ENCODE measurements at regions not wholly inside any gene's neighbourhood (a gene's known extent, or its start where the extent isn't known, plus 50 kb on each side); places are given as distances from the start of the nearest gene placed in this dataset.

- DNase-seq (ENCODE audit: low read depth) = no peak
Measured at GRCh38 chr14:87050421-87050820, 942.6 kb downstream of the GALC start.

GRCh38 chr14:87049950-87050349 is 943.0 kb downstream of the GALC start:
- DNase-seq (ENCODE audit: low read depth) = peak; percentile 40

- DNase-seq (ENCODE audit: low read depth) = no peak
Measured at GRCh38 chr14:87046960-87047359, 946.0 kb downstream of the GALC start.

- DNase-seq (ENCODE audit: low read depth) = no peak
Measured at GRCh38 chr14:87045956-87046355, 947.0 kb downstream of the GALC start.

GRCh38 chr14:87045246-87045645 is 947.7 kb downstream of the GALC start:
- no peak for DNase-seq (ENCODE audit: low read depth)

- peak; percentile 53 for DNase-seq (ENCODE audit: low read depth)
Measured at GRCh38 chr14:87044807-87045206, 948.2 kb downstream of the GALC start.

GRCh38 chr14:87043667-87044200 is 949.2 kb downstream of the GALC start:
- DNase-seq (ENCODE audit: low read depth) = no peak

- no peak for DNase-seq (ENCODE audit: low read depth)
Measured at GRCh38 chr14:87042354-87042753, 950.6 kb downstream of the GALC start.

- DNase-seq (ENCODE audit: low read depth) = no peak
Measured at GRCh38 chr14:87041290-87042020, 951.5 kb downstream of the GALC start.

- no peak for DNase-seq (ENCODE audit: low read depth)
Measured at GRCh38 chr14:87034680-87035079, 958.3 kb downstream of the GALC start.

- DNase-seq (ENCODE audit: low read depth) = no peak
Measured at GRCh38 chr14:87030197-87030596, 962.8 kb downstream of the GALC start.

GRCh38 chr14:87020106-87020505 is 972.9 kb downstream of the GALC start:
- DNase-seq (ENCODE audit: low read depth) = peak; percentile 67

GRCh38 chr14:87018294-87018693 is 974.7 kb downstream of the GALC start:
- peak; percentile 23 for DNase-seq (ENCODE audit: low read depth)

GRCh38 chr14:87017335-87017734 is 975.6 kb downstream of the GALC start:
- no peak for DNase-seq (ENCODE audit: low read depth)

GRCh38 chr14:87014856-87015255 is 978.1 kb downstream of the GALC start:
- peak; percentile 12 for DNase-seq (ENCODE audit: low read depth)

- DNase-seq (ENCODE audit: low read depth) = no peak
Measured at GRCh38 chr14:87013583-87013982, 979.4 kb downstream of the GALC start.

- no peak for DNase-seq (ENCODE audit: low read depth)
Measured at GRCh38 chr14:87008965-87009364, 984.0 kb downstream of the GALC start.

- no peak for DNase-seq (ENCODE audit: low read depth)
Measured at GRCh38 chr14:87005280-87005679, 987.7 kb downstream of the GALC start.

GRCh38 chr14:87002776-87003175 is 990.2 kb downstream of the GALC start:
- DNase-seq (ENCODE audit: low read depth) = peak; percentile 30

- no peak for DNase-seq (ENCODE audit: low read depth)
Measured at GRCh38 chr14:87001333-87001732, 991.6 kb downstream of the GALC start.

GRCh38 chr14:87000081-87000480 is 992.9 kb downstream of the GALC start:
- DNase-seq (ENCODE audit: low read depth) = no peak

GRCh38 chr14:86999036-86999435 is 993.9 kb downstream of the GALC start:
- peak; percentile 15 for DNase-seq (ENCODE audit: low read depth)

GRCh38 chr14:86997271-86997670 is 995.7 kb downstream of the GALC start:
- DNase-seq (ENCODE audit: low read depth) = peak; percentile 74

GRCh38 chr14:86990396-86990795 is 1002.6 kb downstream of the GALC start:
- DNase-seq (ENCODE audit: low read depth) = peak; percentile 61

All from renal cortical epithelial cell (primary cell).